Activated T-helper 1 cell treated with anti-CD3 and anti-CD28 coated beads, Interleukin-12 subunit alpha, Interleukin-12 subunit beta, Interleukin-2, Interleukin-4 antibody, amounts not matched to agents 30 ng/mL and 10 ng/mL and 1 ng/mL, durations not matched to agents 14 hours and 24 hours and 36 hours (primary cell): ENCODE measurements at regions not wholly inside any gene's neighbourhood (a gene's known extent, or its start where the extent isn't known, plus 50 kb on each side); places are given as distances from the start of the nearest gene placed in this dataset.
A peak's percentile ranks its signal among the peaks of the same experiment; 100 is the strongest.

Source experiments
- DNase-seq: peaks from one replicate; pipeline ENCODE4 v3.0.0; 2021; ENCODE audit warnings: low spot score
- H3K27ac Mint-ChIP-seq: one replicate; pipeline ENCODE4 v1.8.0; 2021; ENCODE audit warnings: mild to moderate bottlenecking, mixed read lengths
- H3K27me3 Mint-ChIP-seq: one replicate; pipeline ENCODE4 v1.8.0; 2022; ENCODE audit warnings: mild to moderate bottlenecking, moderate library complexity, mixed read lengths; ENCODE audit not compliant: insufficient read depth
- H3K36me3 Mint-ChIP-seq: one replicate; pipeline ENCODE4 v1.8.0; 2021; ENCODE audit warnings: low read depth, mixed read lengths
- H3K4me1 Mint-ChIP-seq: one replicate; pipeline ENCODE4 v1.8.0; 2021; ENCODE audit warnings: low read depth, mixed read lengths
- H3K4me3 Mint-ChIP-seq: one replicate; pipeline ENCODE4 v1.8.0; 2021; ENCODE audit warnings: mild to moderate bottlenecking, moderate library complexity, mixed read lengths
- H3K9me3 Mint-ChIP-seq: one replicate; pipeline ENCODE4 v1.8.0; 2021; ENCODE audit warnings: mixed read lengths
- intact Hi-C: fragments of 100-400 bp; cut with micrococcal nuclease; formaldehyde crosslinking; loops from one replicate; pipeline ENCODE4 v1.15.1; 2024

DNA sequence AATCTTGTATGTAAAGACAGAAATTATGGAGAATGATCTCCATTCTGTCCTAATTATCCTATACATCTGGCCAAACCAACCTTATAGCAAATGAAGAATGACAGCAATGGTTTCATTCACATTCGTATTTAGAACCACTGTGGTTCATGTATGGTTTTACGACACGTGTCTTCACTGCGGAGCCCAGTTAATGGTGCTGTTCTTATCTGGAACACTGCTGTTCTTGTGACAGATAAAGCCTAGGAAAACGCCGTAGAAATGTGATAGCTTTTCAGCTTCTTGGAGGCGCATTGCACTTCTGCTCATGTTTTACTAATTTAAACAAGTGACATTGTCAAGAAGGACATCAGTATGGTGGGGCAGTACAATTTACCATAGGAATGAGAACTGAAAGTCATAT is 2266.4 kb upstream of the TENM3 start:
- intact Hi-C loops = no loop called here
- Mint-ChIP-seq H3K27me3 (no peaks in the 10 kb centered on the region), H3K4me3 (no peak overlapping the region), H3K36me3 (no peaks in the 10 kb centered on the region), H3K9me3 (no peaks in the 10 kb centered on the region), H3K4me1 (no peaks in the 10 kb centered on the region), H3K27ac (no peak overlapping the region)
- DNase-seq = no peak

DNA sequence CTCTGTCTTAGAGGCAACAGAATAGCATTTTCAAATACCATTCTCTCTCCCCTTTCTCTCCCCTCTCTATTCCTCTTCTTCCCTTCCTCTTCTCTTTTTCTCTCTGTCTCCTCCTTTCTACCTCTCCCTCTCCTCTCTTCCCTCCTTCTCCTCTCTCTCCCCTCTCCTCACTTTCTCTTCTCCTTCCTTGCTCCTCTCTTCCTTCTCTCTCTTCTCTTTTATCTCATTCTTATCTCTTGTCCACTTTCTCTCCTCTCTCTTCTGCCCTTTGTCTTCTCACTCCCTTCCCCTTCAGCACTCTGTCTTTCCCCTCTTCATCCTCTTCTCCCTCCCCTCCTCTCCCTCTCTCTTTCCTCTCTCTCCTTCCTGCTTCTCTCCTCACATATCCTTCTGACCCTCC is 2265.8 kb upstream of the TENM3 start:
- Mint-ChIP-seq H3K36me3 (no peaks in the 10 kb centered on the region), H3K4me3 (no peak overlapping the region), H3K27me3 (no peaks in the 10 kb centered on the region), H3K27ac (no peak overlapping the region), H3K4me1 (no peaks in the 10 kb centered on the region), H3K9me3 (no peaks in the 10 kb centered on the region)
- no peak for DNase-seq
- intact Hi-C loops = no loop called here

DNA sequence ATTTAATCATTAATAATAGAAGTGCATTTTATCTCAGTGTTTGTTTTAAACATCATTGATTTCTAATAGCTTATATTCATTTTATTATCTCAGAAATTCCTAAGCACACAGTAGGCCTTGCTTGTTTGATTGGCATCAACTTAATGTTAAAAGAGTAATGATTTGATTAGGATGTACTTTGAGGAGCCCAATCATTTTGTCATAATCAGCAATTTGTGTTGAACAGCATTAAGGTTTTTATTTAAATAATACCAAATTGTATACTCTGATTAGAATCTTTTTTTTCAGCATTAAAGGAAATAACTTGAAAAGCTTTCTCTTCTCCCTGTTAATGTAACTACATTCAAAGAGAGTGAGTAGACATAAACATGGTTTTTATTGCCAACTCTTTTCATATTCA is 2262.0 kb upstream of the TENM3 start:
- no peaks in the 10 kb centered on the region for H3K36me3 Mint-ChIP-seq

DNA sequence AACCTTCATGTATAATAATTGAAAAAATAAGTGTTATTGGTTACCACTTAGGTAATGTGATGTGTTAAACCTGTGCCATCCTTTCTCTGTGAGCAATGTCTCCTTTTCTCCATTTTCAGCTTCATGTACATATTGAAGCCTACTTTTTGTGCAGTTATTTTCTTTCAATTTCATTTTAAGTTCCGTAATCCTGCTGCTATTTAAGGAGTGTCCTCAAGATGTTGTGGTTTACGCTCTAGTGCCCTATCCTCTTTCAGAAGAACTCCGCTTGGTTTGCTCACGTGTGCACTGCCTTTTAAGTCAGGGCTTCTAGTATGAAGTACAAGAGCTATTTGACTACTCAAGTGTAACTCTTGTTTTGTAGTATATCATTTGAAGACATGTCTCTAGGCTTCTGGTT is 2253.2 kb upstream of the TENM3 start:
- Mint-ChIP-seq H3K27me3 (no peaks in the 10 kb centered on the region), H3K9me3 (peaks cover 9% of the 10 kb centered on the region), H3K4me3 (no peak overlapping the region), H3K27ac (no peak overlapping the region), H3K4me1 (no peaks in the 10 kb centered on the region), H3K36me3 (no peaks in the 10 kb centered on the region)
- no peak for DNase-seq
- intact Hi-C loops = no loop called here

More for the DNA sequence above, 2262.0 kb upstream of the TENM3 start:
- H3K4me1 Mint-ChIP-seq = no peaks in the 10 kb centered on the region
- H3K27ac Mint-ChIP-seq = no peak overlapping the region
- no peak for DNase-seq
- intact Hi-C loops = no loop called here
- H3K9me3 Mint-ChIP-seq = no peaks in the 10 kb centered on the region
- no peak overlapping the region for H3K4me3 Mint-ChIP-seq
- no peaks in the 10 kb centered on the region for H3K27me3 Mint-ChIP-seq

DNA sequence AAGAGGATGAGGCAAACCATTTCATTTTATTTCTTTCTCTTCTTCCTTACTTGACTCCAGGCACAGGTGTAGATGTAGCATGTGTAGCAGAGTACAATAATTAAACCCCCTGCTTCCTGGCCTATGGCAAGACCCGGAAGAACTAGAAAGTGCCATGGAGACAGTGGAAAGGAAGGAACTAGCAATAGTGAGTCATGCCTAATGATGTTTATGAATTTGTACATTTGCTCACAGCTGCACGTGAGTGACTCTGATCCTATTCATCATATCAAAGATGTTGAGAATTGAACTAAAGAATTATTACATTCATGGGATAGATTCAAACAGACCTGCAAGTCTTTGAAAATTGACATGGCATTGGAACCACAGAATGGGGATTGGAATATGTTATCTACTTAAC is 2233.9 kb upstream of the TENM3 start:
- no peaks in the 10 kb centered on the region for H3K9me3 Mint-ChIP-seq
- no peaks in the 10 kb centered on the region for H3K4me1 Mint-ChIP-seq
- no peak for DNase-seq
- no peaks in the 10 kb centered on the region for H3K36me3 Mint-ChIP-seq
- no peak overlapping the region for H3K27ac Mint-ChIP-seq
- intact Hi-C loops = no loop called here
- H3K4me3 Mint-ChIP-seq = no peak overlapping the region
- H3K27me3 Mint-ChIP-seq = no peaks in the 10 kb centered on the region

DNA sequence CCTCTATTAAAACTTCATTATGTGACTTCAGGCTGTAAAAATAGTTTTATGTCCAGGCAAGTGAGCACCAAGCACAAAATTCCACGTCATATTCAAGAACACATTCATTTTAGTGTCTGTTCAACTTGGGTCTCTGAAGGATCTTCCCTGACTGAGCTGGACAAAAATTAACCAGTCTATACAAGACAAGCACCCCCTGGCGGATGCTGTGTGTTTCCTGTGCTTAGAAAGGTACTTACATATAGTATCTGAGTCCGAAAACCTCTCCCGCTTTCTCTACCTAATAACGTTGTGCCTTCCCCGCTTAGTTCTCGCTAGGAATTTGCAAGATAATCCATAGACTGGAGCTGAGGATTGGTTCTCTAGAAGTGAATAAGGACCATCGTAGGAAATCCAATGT is 2214.5 kb upstream of the TENM3 start:
- H3K36me3 Mint-ChIP-seq = no peaks in the 10 kb centered on the region
- H3K4me1 Mint-ChIP-seq = no peaks in the 10 kb centered on the region
- H3K4me3 Mint-ChIP-seq = no peak overlapping the region
- no peak for DNase-seq
- H3K9me3 Mint-ChIP-seq = no peaks in the 10 kb centered on the region
- no peaks in the 10 kb centered on the region for H3K27me3 Mint-ChIP-seq
- intact Hi-C loops = no loop called here
- no peak overlapping the region for H3K27ac Mint-ChIP-seq

DNA sequence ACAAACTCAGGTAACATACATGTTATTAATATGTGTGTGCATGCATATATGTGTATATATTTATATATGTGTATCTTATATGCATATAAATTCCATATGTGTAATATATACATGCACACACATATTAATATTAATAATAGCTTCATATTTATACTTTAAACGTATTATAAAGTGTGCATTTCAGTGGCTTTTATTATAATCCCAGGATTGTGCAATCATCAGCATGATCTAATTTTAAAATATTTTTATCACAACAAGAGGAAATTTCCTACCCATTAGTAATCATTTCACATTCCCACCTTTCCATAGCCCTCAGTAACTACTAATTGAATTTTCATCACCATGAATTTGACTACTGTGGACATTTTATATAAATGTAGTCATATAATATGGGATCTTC is 2211.9 kb upstream of the TENM3 start:
- intact Hi-C loops = no loop called here
- no peak overlapping the region for H3K27ac Mint-ChIP-seq
- H3K36me3 Mint-ChIP-seq = no peaks in the 10 kb centered on the region
- DNase-seq = no peak
- no peaks in the 10 kb centered on the region for H3K27me3 Mint-ChIP-seq
- H3K4me3 Mint-ChIP-seq = no peak overlapping the region
- H3K4me1 Mint-ChIP-seq = no peaks in the 10 kb centered on the region
- no peaks in the 10 kb centered on the region for H3K9me3 Mint-ChIP-seq

DNA sequence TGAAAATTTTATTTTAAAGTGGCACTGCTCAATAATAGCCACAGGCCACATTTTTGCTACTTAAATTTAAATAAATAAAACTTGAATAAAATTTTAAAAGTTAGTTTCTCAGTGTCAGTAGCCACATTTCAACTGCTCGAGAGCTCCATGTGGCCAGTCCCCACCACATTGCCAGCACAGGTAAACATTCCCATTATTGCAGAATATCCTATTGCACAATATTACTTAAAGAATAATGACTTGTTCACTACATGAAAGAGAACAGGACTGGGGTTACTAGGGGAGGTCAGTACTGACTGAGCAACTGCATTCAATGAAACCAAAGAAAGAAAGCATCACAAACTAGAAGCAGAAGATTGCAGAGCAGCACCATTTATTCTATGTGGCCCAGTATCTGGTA is 2201.6 kb upstream of the TENM3 start:
- Mint-ChIP-seq H3K4me3 (no peak overlapping the region), H3K36me3 (no peaks in the 10 kb centered on the region), H3K4me1 (no peaks in the 10 kb centered on the region), H3K27me3 (no peaks in the 10 kb centered on the region), H3K9me3 (no peaks in the 10 kb centered on the region), H3K27ac (no peak overlapping the region)
- intact Hi-C loops = no loop called here
- no peak for DNase-seq

DNA sequence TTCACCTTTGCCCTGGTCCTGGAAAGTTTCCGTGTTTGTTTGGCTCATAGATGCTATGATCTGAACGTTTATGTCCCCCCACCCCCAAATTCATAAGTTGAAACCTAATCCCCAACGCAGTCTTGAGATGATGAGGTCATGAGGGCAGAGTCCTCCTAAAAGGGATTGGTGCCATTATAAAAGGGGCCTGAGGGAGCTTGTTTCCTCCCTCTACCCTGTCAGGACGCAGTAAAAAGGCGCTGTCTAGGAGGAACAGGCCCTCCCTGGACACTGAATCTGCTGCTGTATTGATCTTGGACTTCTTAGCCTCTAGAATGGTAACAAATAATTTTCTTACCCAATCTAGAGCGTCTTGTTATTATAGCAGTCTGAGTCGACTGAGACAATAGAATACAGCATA is 2190.6 kb upstream of the TENM3 start:
- no peak for DNase-seq
- Mint-ChIP-seq H3K36me3 (peaks cover 2% of the 10 kb centered on the region), H3K27ac (no peak overlapping the region), H3K27me3 (peaks cover 25% of the 10 kb centered on the region), H3K4me3 (no peak overlapping the region), H3K4me1 (no peaks in the 10 kb centered on the region), H3K9me3 (no peaks in the 10 kb centered on the region)
- intact Hi-C loops = no loop called here

DNA sequence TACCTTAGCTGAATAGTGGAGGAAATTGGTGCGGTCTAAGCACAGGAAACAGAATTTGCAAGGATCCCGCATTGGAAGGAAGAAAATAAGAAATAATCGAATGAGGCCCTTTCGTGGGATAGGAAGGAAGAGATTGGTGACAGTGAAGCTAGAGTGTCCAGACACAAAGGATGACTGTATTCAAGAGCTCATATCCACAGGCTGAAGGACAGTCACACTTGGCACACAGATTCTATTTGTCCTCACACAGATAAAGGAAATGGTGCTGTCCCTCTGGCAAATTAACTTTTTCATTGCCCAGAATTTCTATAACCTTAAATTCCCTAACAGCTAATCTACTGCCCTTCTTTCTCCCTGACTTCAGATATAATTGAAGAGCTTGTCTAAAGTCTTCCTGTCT is 2188.9 kb upstream of the TENM3 start:
- DNase-seq = no peak
- H3K4me3 Mint-ChIP-seq = no peak overlapping the region
- peaks cover 28% of the 10 kb centered on the region for H3K27me3 Mint-ChIP-seq
- no peak overlapping the region for H3K27ac Mint-ChIP-seq
- H3K9me3 Mint-ChIP-seq = no peaks in the 10 kb centered on the region
- no peaks in the 10 kb centered on the region for H3K4me1 Mint-ChIP-seq
- intact Hi-C loops = no loop called here
- peaks cover 2% of the 10 kb centered on the region for H3K36me3 Mint-ChIP-seq

DNA sequence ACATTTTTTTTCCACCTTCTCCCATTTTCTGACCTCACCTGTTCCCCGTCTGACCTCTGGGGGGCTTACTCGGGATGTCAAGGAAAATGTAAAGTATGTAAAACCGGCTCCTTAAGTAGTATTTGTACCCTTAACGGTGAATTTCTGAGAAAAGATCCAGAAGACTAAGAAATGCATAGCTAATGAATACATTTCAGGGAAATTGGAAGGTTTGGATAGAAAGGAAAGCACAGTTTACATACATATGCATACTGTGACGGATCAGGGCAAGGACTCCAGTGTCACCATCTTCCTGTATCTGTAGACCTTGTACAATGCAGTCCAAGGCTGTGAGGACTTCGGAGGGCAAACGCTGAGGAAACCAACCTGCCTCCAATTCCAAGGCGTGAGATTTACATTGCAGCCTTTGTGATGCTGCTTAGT is 2185.9 kb upstream of the TENM3 start:
- Mint-ChIP-seq H3K36me3 (peaks cover 2% of the 10 kb centered on the region), H3K27ac (peak overlapping the region; percentile 31), H3K4me3 (peak overlapping the region; percentile 10), H3K27me3 (peaks cover 51% of the 10 kb centered on the region), H3K9me3 (no peaks in the 10 kb centered on the region), H3K4me1 (no peaks in the 10 kb centered on the region)
- no peak for DNase-seq
- intact Hi-C loops = no loop called here

DNA sequence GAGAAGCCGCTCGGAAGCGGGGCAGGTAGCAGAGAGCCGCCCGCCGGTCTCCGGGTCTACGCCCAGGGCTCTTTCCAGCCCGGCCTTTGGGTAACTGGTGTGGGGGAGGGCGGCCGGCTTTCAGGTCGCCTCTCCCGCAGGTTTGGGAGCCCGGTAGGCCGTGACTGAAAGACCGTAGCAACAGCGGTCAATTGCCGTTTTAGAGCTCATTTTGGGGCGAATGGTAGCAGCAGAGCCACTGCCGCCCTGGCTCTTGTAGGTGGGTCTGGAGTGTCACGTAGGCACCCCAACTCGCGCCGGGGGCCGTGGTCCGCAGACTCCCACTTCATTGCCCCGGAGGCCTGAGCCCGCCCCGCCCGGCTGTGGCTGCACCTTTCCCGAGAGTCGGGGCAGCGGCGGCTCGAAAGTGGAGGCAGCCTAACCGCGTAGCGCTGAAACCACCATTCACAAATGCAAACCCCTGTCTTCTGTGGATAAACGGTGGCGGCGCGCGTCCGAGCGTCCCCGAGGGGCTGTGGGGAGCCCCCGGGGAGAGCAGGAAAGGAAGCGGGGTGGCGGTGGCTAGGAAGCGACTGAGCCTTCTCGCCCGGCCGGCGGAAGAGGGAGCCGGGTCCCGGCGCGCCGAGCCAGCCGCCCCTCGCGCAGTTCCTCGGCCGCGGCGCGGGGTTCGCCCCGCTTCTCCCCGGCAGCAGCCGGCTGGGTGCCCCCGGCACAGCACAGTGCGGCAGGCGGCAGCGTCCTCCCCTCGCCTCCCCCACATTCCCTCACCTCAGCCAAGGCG is 2185.1 kb upstream of the TENM3 start:
- H3K27me3 Mint-ChIP-seq = peaks cover 51% of the 10 kb centered on the region
- H3K4me1 Mint-ChIP-seq = no peaks in the 10 kb centered on the region
- no peaks in the 10 kb centered on the region for H3K9me3 Mint-ChIP-seq
- H3K4me3 Mint-ChIP-seq = no peak overlapping the region
- no peak overlapping the region for H3K27ac Mint-ChIP-seq
- DNase-seq = no peak
- intact Hi-C loops = no loop called here
- peaks cover 2% of the 10 kb centered on the region for H3K36me3 Mint-ChIP-seq

DNA sequence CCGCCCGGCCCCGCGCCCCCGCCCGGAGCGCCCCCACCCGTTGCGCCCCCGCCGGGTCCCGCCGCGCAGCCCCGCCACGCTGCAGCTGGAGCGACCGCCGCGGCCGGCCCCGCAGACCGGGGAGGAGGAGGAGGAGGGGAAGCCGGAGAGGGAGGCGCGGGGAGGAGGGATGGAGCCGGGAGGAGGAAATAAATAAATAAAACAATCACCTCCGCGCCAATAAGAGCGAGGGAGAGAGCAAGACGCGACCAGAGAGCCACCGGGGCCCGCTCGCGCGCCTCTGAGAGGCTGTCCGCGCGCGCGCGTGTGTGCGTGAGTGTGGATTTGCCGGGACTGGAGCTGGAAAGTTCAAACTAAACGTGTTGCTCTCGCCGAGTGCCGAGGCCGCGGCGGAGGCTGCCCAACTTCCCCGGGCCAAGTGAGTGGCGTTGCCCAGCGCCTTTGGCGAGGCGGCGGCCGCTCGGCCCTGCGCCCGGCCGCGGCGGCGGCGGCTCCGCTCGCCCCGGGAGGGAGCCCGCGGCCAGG is 2184.4 kb upstream of the TENM3 start:
- Mint-ChIP-seq H3K4me3 (no peak overlapping the region), H3K4me1 (no peaks in the 10 kb centered on the region), H3K9me3 (no peaks in the 10 kb centered on the region), H3K27ac (no peak overlapping the region), H3K36me3 (peaks cover 2% of the 10 kb centered on the region), H3K27me3 (peaks cover 51% of the 10 kb centered on the region)
- no peak for DNase-seq
- intact Hi-C loops = no loop called here
